Head of caudate nucleus (tissue), 42 donors: ENCODE measurements at regions not wholly inside any gene's neighbourhood (a gene's known extent, or its start where the extent isn't known, plus 50 kb on each side); places are given as distances from the start of the nearest gene placed in this dataset.

Experiments used
- DNase-seq, 42 donors: peaks; one replicate each; pipeline versions ENCODE4 v3.0.0 to v3.0.0-alpha.2; 2020 to 2021; ENCODE audit warnings: mixed read lengths in 7 of 42
- intact Hi-C: fragments of 100-400 bp; cut with DNase I; formaldehyde crosslinking; loops from one replicate; pipeline ENCODE4 v1.15.0; 2022

DNA sequence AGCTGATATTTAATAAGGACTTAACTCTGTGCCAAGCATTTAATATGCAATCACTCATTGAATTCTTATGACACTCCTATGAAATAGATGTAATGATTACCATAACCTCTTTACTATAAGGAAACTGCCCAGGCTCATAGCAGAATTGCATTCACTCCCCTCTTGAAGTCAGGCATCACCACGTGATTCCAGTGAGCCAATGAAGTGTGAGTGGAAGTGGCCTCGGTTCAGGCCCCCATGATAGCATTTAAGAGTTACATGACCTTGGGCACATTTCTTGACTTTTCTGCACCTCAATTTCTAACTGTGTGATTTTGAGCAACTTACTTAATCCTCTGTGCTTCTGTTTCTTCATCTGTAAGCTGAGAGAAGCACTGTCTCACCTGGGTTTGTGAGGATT lies 62.8 kb upstream of the CLDN18 start:
- DNase-seq = no peak
- intact Hi-C loops = no loop called here

DNA sequence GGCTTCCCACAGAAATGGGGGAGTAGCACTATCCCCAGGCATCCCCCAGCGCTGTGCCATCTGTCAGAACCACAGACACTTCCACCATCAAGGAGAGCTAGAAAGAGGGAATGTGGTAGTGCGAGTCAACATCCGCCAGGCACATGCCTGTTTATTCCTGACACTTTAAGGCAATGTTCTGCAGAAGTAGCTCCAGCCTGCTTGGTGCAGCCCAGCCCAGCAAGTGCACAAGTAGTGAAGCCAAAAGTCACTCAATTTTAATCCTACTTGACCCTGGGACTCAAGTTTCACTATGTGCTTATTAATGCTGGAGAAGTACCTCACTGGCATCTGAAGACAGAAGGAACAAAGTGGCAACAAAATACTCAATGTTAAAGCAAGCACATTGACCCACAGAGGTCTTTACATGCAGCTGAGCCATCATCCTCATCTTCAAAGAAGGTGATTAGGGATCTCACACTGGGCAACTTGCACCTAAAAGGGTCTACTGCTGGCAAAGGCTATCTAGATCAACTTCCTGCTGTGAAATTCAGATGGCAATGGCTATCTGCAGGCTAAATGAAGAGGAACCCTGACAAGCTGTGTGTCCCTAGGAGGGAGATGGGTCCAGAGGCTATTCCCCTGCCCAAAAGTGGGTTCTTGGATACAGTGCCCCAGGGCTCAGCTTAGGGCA lies 61.4 kb upstream of the CLDN18 start:
- DNase-seq = no peak
- intact Hi-C loops = no loop called here

DNA sequence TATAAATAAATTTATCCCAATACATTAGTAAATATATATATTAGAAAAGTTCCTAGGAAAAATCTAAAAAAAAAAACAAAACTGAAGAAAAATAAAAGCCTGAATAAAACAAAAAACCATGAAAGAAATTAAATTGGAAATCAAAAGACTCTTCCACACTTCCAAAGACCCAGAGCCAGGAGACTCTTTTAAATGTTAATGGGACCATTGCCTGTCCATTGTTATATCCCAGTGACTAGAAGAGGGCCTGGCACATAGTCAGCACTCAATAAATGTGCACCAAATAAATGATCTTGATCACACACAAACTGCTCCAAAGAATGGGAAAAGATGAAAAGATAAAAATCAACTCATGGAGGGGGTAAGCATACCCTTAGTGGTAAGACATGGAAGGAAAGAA lies 51.3 kb upstream of the CLDN18 start:
- intact Hi-C loops = no loop called here
- no peak for DNase-seq
